Fibroblast of mammary gland (primary cell): ENCODE measurements at regions not wholly inside any gene's neighbourhood (a gene's known extent, or its start where the extent isn't known, plus 50 kb on each side); places are given as distances from the start of the nearest gene placed in this dataset.

ENCODE experiments used
- DNase-seq: peaks from one replicate; pipeline ENCODE4 v3.0.0-alpha.2; 2010; ENCODE audit warnings: low read depth
- H3K4me3 ChIP-seq: 2 replicates; pipeline ENCODE4 v1.5.1; 2011; ENCODE audit warnings: low read depth, mild to moderate bottlenecking, low read length, moderate library complexity; ENCODE audit not compliant: control insufficient read depth
- TF ChIP-seq, protein P1 (sequence below): conservative IDR thresholded peaks from 2 replicates; pipeline ENCODE4 v1.5.1; 2011; ENCODE audit warnings: low read depth, low read length, inconsistent platforms; ENCODE audit not compliant: control insufficient read depth, insufficient read depth

DNA sequence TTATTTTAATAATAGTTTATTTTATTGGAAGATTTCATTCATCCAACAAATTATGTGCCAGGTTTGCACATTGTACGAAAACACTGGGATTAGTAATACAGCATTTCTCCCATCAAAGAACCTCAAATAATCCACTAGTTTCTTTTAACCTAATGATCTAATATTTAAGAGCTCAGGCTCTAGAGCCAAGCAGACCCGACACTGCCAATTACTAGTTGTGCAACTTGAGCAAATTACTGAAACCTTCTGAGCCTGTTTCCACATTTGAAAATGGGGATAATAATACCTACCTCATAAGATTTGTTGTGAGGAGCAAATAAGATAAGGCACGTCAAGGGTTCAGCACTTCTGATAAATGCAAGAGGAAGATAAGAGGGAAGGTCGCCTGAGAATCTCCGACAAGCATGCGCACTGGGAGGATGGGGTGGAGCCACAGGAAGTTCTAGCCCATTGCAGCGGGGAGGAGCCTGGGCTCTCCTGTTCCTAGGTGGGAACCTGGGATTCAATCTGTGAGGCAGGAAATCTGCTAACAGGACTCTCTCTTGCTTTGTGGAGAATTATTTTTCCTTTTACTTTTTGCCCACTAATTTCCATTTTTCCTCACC is 141.5 kb upstream of the SMAD1 start:
- TF ChIP-seq, protein P1, sequence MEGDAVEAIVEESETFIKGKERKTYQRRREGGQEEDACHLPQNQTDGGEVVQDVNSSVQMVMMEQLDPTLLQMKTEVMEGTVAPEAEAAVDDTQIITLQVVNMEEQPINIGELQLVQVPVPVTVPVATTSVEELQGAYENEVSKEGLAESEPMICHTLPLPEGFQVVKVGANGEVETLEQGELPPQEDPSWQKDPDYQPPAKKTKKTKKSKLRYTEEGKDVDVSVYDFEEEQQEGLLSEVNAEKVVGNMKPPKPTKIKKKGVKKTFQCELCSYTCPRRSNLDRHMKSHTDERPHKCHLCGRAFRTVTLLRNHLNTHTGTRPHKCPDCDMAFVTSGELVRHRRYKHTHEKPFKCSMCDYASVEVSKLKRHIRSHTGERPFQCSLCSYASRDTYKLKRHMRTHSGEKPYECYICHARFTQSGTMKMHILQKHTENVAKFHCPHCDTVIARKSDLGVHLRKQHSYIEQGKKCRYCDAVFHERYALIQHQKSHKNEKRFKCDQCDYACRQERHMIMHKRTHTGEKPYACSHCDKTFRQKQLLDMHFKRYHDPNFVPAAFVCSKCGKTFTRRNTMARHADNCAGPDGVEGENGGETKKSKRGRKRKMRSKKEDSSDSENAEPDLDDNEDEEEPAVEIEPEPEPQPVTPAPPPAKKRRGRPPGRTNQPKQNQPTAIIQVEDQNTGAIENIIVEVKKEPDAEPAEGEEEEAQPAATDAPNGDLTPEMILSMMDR = no peak
- no peak for DNase-seq
- no peak overlapping the region for H3K4me3 ChIP-seq

DNA sequence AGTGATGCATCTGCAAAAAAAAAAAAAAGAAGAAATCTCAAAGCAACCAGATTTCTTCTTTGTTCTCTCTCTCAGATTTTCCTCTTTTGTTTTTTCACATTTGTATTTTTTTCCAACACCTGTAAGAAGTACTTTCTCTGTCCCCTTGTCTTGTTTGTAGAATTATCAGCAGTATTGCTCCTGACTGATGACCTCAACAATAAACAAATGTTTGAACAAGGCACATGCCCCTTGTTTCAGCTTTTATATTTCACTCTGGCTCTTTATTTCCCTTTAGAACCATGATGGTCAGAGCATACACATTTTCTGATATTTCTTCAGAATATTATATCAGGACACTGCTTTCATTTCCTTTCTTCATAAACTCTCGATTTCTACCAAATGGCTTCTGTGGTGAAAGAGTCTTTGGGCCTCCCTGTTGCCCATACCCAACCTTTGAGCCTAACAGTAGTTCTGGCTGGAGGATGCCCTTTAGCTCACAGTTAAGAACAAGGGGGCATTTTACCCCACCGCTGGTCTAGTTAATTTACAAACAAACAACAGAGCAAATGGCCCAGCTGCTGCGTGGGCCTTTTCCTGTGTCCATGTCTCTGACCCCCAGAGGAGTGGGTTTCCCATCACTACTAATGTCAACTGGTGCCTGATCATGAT is 142.5 kb upstream of the SMAD1 start:
- TF ChIP-seq, protein P1 = no peak
- H3K4me3 ChIP-seq = no peak overlapping the region
- DNase-seq = no peak

GRCh38 chr4:145338568-145338967 is 143.1 kb upstream of the SMAD1 start:
- TF ChIP-seq, protein P1 = no peak
- DNase-seq = no peak
- no peak overlapping the region for H3K4me3 ChIP-seq

- TF ChIP-seq, protein P1 = no peak
- no peak overlapping the region for H3K4me3 ChIP-seq
- DNase-seq = no peak
Observed at GRCh38 chr4:145337391-145337790, 144.3 kb upstream of the SMAD1 start.

DNA sequence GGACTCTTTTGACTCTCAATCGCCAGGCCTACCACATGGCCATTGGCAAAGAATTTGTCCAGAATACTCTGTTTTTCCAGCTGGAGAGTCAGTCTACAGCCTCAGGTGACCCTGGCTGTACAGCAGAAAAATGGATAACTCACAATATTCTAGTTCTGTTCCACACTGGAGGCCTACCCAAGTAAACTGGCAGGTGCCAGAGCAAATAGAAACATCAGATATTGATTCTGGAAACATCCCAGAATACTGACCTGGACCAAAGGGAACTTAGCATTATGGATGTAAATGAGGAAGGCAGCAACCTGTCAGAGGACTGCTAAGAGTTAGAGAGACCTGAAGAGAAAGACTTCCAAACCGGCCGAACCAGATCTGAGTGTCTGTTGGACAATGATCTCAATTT is 147.9 kb upstream of the SMAD1 start:
- DNase-seq = no peak
- TF ChIP-seq, protein P1 = no peak
- no peak overlapping the region for H3K4me3 ChIP-seq

GRCh38 chr4:145326491-145326890 is 146.1 kb upstream of the OTUD4 start:
- H3K4me3 ChIP-seq = no peak overlapping the region
- DNase-seq = no peak
- TF ChIP-seq, protein P1 = no peak
